HG02973 (cell line): ENCODE measurements at regions not wholly inside any gene's neighbourhood (a gene's known extent, or its start where the extent isn't known, plus 50 kb on each side); places are given as distances from the start of the nearest gene placed in this dataset.
"Not testable (repeated sequence)": the region's sequence is repeated elsewhere in the genome, so short reads cannot be mapped to it uniquely, and the experiment has no call there.

Source experiments
- ATAC-seq: cut with Tn5 transposase; IDR thresholded peaks from one replicate; pipeline ENCODE4 v1.9.1; 2021; ENCODE audit warnings: moderate library complexity; ENCODE audit not compliant: unreplicated experiment

GRCh38 chr2:166744117-166744516, 144.2 kb upstream of the XIRP2 start:
- not testable (repeated sequence) for ATAC-seq

DNA sequence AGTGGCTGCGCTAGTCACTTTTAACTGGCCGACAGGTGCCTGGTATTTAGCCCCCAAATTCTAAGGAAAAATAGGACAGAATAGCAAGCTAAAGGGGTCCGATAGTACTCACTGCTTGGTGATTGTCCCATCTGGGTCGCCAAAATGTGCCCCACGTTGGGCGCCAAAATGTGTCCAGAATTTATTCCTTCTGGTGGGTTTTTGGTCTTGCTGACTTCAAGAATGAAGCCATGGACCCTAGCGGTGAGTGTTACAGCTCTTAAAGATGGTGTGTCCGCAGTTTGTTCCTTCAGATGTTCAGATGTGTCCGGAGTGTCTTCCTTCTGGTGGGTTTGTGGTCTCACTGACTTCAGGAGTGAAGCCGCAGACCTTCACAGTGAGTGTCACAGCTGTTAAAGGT, 144.8 kb upstream of the XIRP2 start:
- ATAC-seq = not testable (repeated sequence)

DNA sequence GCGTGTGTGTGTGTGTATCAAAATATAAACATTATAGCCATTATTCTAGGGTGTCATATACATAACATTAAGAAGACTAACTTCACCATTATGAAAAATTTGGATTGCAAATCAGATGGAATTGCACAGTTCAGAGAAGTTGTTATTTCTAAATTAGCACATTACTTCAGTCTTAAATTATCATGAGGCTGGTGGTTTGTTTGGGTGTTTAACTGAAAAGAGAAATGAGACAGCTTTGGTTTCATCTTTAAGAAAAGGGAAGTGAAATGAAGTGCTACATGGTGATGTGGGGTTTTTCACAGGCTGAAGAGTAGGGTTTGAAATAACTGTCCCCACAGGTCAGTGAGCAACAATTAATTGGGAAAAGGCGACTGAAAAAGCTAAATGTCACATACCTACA, 161.2 kb upstream of the XIRP2 start:
- peak; percentile 99 for ATAC-seq

DNA sequence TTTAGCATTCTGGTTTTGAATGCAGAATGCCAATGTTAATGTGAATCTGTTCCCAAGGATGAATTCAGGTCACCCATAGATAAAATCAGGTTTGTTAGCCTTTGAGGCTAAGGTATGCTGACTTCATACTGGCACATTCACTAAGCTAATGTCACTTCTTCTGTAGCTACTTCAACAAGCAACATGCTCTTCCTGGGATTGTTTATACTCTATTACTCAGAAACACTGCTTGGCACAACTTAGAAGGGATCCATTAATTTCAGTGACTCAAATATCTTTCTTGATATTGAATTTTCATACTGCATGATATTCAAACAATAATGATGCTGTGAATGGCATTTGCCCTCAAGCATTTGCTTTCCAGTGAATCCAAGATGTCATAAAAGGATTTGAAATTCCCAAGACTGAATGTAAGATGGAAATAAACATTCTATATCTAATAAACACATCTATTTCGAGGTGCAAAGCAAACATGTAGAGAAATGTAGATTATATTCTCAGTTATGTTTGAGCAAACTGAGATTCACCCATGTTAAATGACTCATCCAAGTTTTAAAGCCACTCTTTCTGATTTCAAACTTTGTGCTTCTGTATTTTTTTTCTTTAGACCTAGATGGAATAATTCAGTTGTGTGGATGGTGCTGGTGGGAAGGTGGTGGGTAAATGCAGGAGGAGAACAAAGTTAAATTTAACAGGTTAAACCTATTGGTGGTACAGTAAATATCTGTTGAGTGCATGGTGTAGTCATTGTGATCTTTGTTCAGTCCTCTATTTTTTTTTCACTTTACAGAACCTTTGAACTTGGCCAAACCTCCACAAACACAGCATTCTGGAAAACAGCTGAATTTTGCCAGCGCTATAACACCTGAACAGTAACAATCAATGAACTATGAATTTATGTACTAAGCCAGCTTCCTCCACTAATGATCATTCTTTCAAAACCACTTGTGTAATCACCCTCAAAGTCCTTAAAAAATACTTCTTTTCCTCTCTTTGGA, 162.1 kb upstream of the XIRP2 start:
- ATAC-seq = peak; percentile 15

GRCh38 chr2:166716968-166717367, 171.3 kb upstream of the XIRP2 start:
- no peak for ATAC-seq

GRCh38 chr2:166700079-166700478, 188.2 kb upstream of the XIRP2 start:
- no peak for ATAC-seq

DNA sequence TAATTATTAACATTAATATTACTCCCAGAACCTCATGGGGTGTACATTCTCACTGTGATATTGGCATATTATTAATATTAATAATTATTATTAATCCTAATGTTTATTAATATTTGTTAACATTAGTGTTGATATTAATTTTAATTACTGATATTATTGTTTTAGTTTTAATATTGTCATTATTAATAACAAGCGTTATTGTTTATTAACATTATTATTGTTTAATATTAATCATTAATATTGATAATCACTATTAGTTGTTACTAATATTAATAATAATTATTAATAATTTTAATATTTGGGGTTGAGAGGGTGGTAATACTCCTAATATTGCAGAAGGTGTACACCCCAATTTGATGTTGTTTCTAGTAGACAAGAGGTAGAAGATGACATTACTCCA, 193.1 kb upstream of the XIRP2 start:
- ATAC-seq = no peak

GRCh38 chr2:166686057-166686456, 192.0 kb upstream of the SCN7A start:
- ATAC-seq = not testable (repeated sequence)

GRCh38 chr2:166677996-166678395, 183.9 kb upstream of the SCN7A start:
- ATAC-seq = no peak

GRCh38 chr2:166676716-166677115, 182.7 kb upstream of the SCN7A start:
- ATAC-seq = no peak

GRCh38 chr2:166675553-166675952, 181.5 kb upstream of the SCN7A start:
- ATAC-seq = no peak

DNA sequence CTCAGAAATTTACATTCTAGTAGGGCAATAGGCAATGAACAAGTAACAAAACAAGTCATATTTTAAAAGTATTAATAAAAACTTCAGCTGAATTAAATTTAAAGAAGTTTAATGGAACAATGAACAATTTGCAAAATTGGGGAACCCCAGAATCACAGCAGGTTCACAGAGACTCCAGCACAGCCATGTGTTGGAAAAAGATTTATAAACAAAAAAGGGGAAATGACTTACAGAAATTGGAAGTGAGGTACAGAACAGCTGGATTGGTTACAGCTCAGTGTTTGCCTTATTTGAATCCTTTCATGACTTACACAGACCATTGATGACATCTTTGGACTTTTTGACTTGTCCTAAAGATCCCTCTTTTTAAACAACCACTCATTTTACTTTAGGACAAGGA, 179.9 kb upstream of the SCN7A start:
- ATAC-seq = no peak

- ATAC-seq = no peak
Observed at GRCh38 chr2:166671801-166672200, 177.8 kb upstream of the SCN7A start.

- no peak for ATAC-seq
Observed at GRCh38 chr2:166671235-166671634, 177.2 kb upstream of the SCN7A start.

GRCh38 chr2:166665991-166666940, 172.2 kb upstream of the SCN7A start:
- ATAC-seq = no peak

DNA sequence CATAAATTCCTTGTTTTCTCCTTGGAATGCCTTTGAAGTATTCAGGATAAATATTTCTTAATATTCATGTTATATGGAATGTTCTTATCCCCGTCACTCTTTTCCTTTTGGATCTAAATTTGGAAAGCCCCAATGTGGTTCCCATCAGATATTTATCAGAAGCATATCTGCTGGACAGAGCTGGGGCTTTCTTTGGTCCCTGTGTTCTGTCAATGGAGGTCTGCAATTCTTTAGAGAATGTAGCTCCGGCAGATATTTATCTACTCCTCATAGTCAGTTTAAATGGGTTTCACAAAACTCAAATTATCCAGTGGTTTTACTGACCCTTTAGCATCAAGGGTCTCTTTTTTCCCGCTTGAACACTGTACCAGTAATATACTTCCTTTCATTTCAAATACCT, 167.8 kb upstream of the SCN7A start:
- ATAC-seq = no peak

DNA sequence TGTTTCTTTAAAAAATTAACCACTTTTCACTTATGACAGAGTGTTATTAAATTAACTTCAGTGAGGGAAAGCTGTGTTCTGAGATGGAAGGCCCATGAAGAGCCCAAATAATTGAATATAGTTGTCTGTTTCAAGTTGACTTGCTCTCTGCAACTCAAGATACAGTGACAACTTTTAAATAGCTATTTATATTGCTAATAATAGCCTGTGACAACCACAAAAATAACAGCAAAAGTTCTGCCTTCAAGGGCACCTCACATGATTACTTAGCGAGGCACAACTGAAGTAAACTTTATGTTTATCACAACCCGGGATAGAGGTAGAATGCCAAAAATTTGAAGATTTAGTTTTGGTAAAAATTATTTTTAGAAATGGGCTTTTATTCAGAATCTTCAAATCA, 167.3 kb upstream of the SCN7A start:
- ATAC-seq = no peak

- ATAC-seq = no peak
Observed at GRCh38 chr2:166658901-166659300, 164.9 kb upstream of the SCN7A start.

DNA sequence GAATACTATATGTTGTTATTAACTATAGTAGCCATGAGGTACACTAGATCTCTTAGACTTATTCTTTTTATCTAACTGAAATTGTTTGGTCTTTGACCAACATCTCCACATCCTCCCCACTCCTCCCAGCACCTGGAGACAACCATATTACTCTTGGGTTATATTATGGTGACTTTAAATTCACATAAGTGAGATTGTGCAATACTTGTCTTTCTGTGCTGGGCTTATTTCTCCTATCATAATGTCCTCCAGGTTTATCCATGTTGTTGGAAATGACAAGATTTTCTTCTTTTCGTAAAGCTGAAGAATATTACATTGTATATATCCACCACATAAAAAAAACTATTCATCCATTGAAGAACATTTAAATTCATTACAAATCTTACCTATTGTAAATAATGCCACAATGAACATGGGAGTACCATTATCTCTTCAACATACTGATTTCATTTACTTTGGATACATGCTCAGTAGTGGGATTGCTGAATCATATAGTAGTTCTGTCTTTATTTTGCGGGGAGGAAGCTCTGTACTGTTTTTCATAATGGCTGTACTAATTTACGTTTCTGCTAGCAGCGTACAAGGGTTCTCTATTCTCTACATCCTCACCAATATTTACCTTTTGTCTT, 159.2 kb upstream of the SCN7A start:
- no peak for ATAC-seq

GRCh38 chr2:166651991-166652390, 157.9 kb upstream of the SCN7A start:
- ATAC-seq = no peak

DNA sequence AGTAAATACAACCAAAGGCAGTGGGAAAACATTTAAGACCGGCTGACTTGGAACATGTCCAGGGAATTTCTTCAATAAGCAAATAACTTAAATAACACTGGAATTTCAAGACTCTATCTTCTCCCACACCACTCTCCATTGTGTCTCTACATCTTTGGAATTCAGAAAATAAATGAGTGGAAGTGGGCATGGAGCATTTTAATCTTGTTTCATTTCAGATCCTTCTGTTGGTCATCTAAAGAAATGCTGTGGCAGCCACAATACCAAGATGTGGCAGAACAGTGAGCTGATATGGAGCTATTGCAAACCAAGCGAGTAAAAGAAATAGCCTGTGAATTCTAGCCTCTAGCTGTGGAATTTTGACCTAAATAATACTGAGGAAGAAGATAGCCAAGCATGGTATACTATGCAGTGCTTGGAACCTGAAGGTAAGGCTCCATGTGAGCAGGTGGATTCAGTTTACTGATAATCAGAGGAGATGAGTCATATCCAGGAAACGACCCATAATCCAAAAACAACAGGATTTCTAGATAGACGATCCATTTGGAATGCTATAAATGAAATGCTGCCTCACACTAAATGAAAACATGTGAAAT, 157.1 kb upstream of the SCN7A start:
- no peak for ATAC-seq
